DMS 273 (cell line): ENCODE measurements at regions not wholly inside any gene's neighbourhood (a gene's known extent, or its start where the extent isn't known, plus 50 kb on each side); places are given as distances from the start of the nearest gene placed in this dataset.
A peak's percentile ranks its signal among the peaks of the same experiment; 100 is the strongest.
"Not testable (repeated sequence)": the region's sequence is repeated elsewhere in the genome, so short reads cannot be mapped to it uniquely, and the experiment has no call there.

Experiments used
- DNase-seq: peaks from one replicate; lab custom pipeline; 2025; ENCODE audit not compliant: unreplicated experiment; lab: John Stamatoyannopoulos, UW

DNA sequence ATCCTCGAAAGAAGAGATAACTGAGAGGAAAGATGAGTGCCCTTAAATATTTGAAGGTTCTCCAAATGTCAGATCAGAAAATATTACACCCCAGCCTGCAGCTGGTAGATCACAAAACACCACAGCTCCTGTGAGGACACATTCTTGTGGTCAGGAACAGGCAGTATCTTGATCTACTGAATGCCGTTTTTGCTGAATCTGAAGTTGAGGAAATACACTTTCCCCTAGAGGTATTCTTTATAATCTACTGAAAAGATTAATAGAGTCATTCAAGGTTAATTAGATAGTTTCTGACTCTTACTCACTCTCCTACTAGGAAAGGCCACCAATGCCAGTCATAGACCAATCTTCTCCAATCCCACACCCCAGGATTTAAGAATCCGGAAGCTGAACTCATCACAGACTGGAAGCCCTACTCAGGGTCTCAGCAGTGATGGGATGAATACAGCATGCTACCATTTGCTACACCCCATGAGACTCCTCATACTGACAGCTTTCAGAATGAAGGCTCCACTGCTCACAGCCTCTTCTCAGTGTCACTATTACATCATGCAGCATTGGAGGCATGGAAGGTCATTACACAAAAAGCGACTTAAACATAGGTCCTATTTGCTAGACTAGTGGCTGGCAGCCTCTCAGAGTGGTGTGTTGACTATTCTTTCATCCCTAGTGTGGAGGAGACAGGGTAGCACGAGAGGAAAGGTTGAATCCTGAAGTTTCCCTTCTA lies 143.9 kb upstream of the SLC1A3 start:
- no peak for DNase-seq

DNA sequence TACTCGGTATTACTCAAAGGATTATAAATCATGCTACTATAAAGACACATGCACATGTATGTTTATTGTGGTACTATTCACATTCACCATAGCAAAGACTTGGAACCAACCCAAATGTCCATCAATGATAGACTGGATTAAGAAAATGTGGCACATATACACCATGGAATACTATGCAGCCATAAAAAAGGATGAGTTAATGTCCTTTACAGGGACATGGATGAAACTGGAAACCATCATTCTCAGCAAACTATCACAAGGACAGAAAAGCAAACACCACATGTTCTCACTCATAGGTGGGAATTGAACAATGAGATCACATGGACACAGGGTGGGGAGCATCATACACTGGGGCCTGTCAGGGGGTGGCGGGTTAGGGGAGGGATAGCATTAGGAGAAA lies 130.5 kb upstream of the SLC1A3 start:
- DNase-seq = not testable (repeated sequence)

DNA sequence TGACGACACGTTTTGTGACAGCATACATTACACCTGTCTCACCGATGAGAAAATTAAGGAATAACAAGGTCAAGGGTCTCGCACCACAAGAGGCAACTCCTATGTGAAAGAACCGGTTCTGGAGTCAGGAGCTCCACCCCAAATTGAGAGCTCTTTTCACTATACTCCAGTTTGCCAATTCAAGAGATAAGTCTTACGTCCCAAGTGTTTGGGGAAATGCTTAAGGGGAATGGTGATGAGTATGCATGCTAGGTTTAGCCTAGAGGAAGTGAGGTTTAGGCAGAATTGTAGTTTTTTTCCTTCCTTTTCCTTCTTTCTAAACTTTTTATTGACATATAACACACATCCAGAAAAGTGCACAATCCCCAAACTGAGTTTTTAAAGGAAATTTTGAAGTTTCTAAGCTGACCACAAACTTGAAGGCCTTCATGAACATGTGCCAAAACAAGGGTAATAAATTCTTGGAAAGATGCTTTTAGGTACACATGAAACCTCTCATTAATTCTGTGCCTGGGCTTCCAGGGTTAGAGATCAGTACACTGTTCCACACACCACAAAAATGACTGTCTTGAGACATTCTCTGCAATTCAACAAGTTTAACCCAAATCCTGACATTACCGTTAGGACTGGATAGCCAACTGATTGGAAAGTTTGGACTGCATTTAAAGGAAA lies 127.6 kb upstream of the SLC1A3 start:
- DNase-seq = no peak

DNA sequence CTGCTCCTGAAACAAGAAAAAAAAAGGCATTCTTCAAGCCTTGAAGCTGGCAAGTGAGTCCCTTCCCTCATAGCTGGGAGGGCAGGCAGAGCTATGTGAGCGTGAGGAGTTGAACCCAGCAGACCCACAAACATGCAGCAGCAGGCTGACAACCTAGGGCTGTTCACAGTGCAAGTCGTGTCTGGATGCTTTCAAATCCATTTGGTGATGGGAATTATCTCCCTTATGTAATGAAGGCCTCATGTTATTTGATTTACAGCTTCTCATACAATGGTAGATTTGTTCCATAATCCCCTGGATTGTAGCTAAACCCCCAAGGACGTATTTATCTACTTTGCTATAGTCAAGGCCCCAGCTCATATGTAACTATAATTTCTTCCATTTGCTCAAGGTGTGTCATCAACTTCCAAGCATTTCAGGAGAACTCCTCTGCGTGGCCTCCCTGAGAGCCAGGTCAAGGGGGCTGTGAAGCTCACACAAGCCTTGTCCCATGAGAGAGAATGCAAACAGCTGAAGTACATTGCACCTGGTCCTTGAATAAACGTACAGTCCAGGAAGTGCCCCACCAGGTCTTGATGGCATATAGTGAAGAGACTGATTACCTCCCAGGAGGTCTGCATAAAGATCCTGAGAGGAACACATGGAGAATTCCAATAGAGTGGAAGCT lies 124.8 kb upstream of the SLC1A3 start:
- DNase-seq = no peak

DNA sequence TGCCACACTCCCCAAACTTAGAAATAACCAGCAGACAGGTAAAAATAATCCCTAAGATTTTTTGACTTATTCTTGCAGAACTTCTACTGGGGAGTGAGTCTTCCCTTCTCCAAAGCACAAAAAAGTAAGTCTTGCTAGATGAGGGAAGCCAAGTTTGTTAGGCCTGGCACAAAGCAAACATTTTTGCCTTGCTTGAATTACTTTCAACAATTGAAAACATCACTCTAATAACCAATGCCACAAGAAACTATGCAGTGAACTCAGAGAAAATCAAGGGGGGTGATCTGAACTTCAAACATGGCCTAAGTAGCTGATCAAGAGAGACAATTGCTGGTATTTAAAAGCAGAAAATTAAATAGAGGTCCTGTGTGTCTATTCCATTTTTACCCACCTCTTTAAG lies 123.6 kb upstream of the SLC1A3 start:
- no peak for DNase-seq

DNA sequence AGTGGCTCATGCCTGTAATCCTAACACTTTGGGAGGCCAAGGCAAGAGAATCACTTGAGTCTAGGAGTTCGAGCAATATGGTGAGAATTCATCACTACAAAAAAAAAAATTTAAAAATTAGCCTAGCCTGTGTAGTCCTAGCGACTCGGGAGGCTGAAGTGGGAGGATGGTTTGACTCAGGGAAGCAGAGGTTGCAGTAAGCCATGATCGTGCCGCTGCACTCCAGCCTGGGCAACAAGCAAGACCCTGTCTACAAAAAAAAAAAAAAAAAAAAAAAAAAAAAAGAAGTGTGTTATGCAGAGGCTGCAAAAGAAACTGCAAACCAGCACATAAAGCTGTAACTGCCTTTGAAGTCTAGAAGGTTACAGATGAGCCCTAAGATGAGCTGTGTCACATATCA lies 116.9 kb upstream of the SLC1A3 start:
- DNase-seq = no peak

DNA sequence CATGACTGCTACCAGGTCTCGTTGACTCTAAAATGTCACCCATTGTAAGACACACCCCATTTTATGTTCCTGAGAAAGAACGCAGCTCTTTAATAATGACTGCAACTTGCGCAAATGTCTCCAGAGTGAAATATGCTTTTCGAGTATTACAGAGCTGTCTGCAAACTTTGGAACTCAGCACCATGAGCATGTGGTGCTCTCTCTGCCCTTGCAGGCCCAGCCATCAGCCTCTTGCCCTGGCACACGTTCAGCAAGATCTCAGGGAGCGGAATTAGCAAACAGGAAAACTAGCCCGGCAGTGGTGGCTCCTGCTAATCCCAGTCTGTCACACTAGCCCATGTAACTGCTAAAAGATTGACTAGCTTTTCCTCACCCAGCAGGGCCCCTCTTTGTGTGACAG lies 114.5 kb upstream of the SLC1A3 start:
- peak; percentile 57 for DNase-seq

DNA sequence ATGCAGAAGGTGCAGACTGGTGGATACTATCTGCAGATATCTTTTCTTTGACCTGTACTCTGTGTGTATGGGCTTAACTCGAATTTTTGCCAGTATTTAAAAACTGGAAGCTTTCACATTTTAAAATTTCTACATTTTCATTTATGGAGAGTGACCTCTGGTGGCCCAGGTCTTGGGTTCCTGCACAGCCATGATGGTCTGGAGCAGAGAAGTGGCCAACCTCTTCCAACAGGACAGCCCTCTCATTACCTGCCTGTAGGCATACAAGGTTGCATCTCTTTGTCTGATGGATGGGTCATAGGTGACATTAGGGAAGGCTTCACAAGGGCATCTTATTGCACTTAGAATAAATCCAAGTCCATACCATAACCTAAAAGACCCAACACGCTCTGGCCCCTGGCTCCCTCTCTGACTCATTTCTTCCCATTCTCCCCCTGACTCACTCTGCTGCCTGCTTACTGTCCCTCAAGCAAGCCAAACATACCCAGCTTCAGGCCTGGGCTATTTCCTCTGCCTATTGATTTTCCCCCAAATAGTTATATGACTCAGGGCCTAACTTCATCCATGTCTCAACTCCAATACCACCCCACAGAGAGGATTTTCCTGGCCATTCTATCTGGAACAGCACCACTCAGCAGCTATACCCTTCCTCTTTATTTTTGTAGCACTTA lies 113.3 kb upstream of the SLC1A3 start:
- no peak for DNase-seq

DNA sequence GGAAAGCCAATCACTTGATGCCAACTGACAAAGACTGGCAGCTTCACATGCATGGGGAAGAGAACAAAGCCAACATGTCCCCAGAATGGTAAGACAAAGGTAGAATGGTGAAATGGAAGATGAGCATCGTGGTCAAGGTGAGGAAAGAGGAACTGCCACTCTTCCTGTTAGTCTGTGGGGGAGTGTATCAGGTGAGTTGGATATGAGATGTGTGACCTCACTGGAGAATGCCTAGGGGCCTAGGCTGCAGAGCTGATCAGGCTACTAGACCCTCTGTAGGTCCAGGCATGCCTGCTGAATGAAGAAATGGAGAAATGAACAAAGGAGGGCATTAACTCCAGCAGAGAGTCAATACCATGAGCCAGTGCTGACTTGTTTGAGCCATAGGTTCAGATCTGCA lies 112.4 kb upstream of the SLC1A3 start:
- no peak for DNase-seq

DNA sequence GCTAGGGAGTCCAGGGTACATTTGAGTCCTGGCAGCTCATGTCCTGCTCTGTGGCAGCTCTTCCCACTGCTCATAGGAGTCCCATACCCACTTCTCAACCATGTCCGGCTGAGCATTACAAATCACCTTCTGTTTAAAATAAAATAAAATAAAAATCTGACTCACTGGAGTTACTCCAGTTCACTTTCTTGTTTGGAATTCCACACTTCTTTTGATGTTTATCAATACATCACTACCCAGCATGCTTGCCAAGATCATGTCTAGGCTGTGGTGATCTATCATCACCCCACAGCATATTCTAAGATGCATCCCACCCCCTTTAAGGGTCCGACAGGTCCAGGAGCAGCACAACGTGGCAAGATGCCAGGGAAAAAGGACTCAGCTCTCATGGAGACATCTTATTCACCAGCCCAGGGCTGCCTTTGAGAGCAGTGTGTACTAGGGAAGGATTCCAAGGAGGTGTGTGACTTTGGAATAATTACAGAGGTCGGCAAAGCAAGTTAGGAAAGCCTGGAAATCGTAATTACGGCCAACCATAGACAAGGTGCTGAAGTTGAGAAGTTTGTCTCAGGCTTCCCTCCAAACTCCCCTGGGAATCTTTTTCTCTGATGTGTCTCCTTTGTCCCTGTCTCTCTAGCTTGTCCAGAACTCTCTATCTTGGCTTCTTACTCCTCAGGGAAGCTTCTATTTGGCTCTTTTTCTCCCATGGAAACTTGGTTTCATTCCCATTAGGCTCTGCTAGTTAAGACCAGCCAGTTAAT lies 111.4 kb upstream of the SLC1A3 start:
- peak; percentile 80 for DNase-seq

DNA sequence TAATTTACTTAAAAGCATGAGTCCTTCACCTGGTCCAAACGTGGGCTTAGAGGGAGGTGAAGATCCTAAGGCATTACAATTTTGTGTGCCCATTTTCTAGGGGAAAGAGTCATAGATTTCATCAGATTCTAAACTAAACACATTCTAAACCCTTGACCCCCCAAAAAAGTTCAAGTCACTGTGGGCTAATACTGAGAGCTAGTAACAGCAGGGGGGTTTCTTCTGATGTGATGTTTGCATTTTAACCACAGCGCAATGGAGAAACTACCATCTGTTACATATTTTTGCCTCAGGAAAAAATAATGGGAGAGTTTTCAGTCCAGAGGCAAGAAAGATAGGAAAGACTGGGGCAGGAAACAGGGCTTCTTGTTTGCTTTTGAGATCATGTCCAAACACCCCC lies 110.8 kb upstream of the SLC1A3 start:
- DNase-seq = peak; percentile 87

DNA sequence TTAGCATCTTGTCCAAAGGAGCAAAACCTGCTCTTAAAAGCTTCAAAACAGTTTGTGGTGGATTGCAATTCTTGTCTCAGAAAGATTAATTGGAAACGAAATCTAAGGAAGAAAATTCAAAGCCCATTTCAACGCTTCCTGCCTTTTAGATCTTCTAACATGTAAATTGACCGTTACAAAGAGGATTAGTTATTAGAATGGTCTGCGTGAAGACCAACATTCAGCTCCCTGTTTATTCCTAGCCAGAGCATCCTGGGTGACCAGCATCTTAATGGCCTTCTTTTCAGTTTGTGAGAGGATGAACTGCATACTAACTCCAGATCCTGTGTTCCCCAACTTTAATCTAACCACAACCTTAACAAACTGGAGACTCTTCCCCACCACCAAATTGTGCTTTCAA lies 109.9 kb upstream of the SLC1A3 start:
- peak; percentile 36 for DNase-seq

DNA sequence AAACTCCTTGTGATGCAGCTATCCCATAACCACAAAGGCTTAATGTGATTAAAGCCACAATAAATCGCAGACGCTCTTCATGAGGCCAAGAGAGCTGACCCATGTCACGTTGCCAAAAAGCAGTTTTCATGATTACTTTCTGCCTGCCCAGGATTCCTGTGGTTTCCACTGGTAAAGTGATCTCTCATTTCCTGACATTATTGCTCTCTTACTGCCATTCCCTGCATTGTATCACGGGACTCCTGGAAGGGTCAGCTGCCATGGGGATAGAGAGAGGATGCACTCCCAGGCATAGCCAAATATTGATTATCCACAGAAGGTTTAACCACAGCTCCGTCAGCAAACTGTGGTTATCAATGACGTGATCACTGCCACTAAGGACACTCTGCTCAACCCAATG lies 103.8 kb upstream of the SLC1A3 start:
- no peak for DNase-seq

DNA sequence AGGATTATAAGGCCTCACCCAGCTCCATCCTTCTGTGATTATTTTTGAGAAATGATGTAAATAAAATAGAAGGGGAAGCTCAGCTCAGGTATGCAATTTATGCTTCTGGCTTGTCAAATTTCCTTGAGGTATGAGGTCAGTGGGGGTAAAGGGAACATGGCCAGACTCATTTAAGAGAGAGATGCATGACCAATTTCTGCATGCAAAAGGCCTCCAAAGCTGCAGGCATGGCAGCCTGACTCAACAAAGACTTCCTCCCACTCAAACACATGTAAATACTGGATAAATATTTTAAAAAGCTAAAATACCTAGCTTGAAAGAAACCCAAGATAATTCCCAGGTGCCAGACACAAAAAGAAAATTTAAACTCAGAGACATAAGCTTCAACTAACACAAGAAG lies 101.4 kb upstream of the SLC1A3 start:
- DNase-seq = no peak

DNA sequence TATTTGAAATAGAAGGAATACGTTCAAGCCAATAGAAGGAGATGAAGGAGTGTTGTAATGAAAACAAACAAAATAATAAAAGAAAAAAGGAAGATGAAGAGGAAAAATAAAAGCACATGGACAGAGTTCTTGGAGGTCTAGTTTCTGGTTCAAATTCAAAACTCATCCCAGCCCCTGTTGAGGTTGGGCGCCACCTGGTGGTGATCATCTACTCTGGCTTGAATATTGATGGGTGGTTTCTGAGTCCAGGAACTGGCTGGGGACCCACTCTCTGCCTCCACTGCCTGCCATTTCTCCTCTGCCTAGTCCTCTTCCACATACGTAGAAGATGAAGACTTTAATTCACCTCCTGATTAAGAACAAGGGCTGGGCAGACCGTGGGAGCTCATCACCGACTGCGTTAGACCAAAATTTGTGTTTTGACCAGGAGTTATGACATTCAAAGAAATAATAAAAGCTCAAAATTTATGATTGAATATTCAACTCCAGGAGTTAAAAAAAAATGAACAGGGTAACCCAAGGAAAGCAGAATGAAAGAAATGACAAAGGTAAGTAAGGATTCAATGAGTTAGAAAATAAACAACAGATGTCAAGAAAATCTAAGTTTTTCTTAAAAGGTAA lies 99.0 kb upstream of the SLC1A3 start:
- peak; percentile 92 for DNase-seq

DNA sequence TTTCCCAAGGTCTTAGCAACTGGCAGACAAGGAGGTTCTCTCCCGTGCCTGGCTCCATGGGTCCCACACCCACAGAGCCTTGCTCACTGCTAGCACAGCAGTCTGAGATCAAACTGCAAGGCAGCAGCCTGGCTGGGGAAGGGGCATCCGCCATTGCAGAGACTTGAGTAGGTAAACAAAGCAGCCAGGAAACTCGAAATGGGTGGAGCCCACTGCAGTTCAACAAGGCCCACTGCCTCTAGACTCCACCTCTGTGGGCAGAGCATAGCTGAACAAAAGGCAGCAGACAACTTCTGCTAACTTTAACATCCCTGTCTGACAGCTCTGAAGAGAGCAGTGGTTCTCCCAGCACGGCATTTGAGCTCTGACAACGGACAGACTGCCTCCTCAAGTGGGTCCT lies 98.1 kb upstream of the SLC1A3 start:
- DNase-seq = not testable (repeated sequence)

DNA sequence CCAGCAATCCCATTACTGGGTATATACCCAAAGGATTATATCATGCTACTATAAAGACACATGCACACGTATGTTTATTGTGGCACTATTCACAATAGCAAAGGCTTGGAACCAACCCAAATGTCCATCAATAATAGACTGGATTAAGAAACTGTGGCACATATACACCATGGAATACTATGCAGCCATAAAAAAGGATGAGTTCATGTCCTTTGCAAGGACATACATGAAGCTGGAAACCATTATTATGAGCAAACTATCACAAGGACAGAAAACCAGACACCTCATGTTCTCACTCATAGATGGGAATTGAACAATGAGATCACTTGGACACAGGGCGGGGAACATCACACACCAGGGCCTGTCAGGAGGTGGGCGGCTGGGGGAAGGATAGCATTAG lies 92.8 kb upstream of the SLC1A3 start:
- not testable (repeated sequence) for DNase-seq

DNA sequence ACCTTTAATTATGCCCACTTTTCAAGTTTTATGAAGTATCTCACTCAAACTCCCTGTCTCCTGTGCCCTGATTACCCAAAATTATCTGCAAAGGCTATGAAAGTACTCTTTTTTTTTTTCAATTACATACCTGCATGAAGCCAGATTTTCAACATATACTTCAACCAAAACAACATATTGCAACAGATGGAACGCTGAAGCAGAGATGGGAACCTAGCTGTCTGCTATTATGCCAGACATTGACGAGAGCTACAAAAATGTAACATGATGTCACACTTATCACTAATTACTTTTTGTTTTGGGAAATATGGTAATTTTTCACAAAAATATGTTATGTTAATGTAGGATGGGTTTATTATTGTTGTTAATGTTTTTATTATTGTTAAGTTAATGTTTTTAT lies 86.5 kb upstream of the SLC1A3 start:
- peak; percentile 72 for DNase-seq

DNA sequence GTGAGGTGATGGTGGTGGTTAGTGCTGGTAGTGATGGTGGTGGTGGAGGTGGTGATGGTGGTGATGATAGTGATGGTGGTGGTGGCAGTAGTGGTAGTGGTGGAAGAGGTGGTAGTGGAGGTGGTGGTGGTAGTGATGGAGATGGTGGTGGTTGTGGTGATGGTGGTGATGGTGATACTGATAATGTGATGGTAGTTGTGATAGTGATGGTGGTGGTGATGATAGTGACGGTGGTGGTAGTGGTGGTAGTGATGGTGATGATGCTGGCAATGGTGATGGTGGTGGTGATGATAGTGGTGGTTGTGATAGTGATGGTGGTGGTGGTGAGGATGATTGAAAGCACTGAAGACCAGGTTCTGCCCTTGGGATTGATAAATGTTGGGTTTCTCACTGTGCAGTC lies 85.2 kb upstream of the SLC1A3 start:
- DNase-seq = no peak

DNA sequence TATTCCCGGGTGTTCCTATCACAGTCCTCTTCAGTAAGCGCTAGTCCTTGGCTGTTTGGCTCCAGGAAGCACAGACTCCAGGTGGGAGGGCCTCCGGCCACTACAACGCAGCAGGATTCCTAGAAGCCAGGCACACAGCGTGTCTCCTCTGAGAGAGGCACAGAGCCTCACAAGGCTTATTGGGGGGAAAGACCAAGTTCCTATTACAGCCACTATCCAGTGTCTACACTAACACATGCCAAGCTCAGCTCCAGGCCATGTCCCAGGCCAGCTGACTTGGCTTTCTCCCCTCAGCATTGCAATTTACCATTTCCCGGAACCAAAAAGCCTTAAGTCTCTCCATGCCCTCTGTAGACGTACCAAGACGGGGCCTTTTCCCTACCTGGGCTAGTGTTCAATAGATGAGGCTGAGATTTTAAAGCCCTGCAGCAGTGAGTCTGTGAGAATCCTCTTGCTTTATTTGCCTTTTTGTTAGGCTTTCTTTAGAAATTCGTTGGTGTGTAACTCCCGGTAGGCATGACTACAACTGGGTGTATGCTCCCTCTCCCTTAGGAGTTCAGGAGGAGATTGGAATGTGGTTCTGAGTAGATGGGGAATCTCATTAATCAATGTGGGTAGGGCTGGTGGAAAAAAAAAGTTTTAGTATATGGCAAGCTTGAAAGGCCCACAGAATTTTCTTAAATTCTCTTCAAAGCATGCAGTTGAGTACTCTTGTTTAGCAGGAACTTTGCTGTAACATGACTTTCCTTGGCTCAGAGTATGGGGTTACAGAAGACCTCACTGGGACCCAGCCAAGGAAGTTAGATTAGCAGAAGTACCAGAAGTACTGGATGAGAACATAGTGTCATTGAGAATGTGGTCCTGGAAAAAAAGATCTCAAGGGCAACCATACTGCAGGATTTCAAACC lies 84.3 kb upstream of the SLC1A3 start:
- DNase-seq = no peak
